Prostate gland (tissue), 2 donors: ENCODE measurements at regions not wholly inside any gene's neighbourhood (a gene's known extent, or its start where the extent isn't known, plus 50 kb on each side); places are given as distances from the start of the nearest gene placed in this dataset.
A peak's percentile ranks its signal among the peaks of the same experiment; 100 is the strongest.

Source experiments
- DNase-seq: peaks from one replicate; pipeline ENCODE4 v3.0.0-alpha.2; 2019; ENCODE audit warnings: low spot score
- H3K27ac ChIP-seq, 2 donors: fragments of 200-600 bp; sonication (generic); 2 replicates each; pipeline ENCODE4 v1.5.1; 2017 to 2019
- H3K27me3 ChIP-seq: fragments of 200-600 bp; sonication (generic); replicated peaks from 2 replicates; pipeline ENCODE4 v1.5.1; 2019; ENCODE audit not compliant: insufficient read depth
- H3K36me3 ChIP-seq, 2 donors: fragments of 200-600 bp; sonication (generic); 1 replicate in 1 of 2; 2 replicates in 1 of 2; pipeline versions ENCODE4 v1.5.1 to v1.8.1; 2017 to 2019
- H3K4me1 ChIP-seq: fragments of 200-600 bp; sonication (generic); replicated peaks from 2 replicates; pipeline ENCODE4 v1.5.1; 2019
- H3K4me3 ChIP-seq, 2 donors: fragments of 200-600 bp; sonication (generic); 2 replicates each; pipeline ENCODE4 v1.5.1; 2017 to 2019
- H3K9me3 ChIP-seq: fragments of 200-600 bp; sonication (generic); 2 replicates; pipeline ENCODE4 v1.5.1; 2017
- CTCF ChIP-seq, 4 experiments: fragments of 200-600 bp in 2 of 4; fragments of 450-650 bp in 2 of 4; sonication (generic) in 2 of 4; IDR thresholded peaks; 1 replicate in 3 of 4; 2 replicates in 1 of 4; pipeline ENCODE4 v1.5.1; 2016 to 2019; ENCODE audit warnings: antibody characterized with exemption in 4 of 4, mild to moderate bottlenecking in 2 of 4, moderate library complexity in 2 of 4
- POLR2A ChIP-seq: fragments of 450-650 bp; IDR thresholded peaks from one replicate; pipeline ENCODE4 v1.6.1; 2016; ENCODE audit warnings: antibody characterized with exemption, mild to moderate bottlenecking
- POLR2AphosphoS5 ChIP-seq: sonication (generic); formaldehyde crosslinking; IDR thresholded peaks from one replicate; pipeline ENCODE4 v1.6.1; 2017; ENCODE audit warnings: antibody characterized with exemption
- WGBS: methylation state at CpG from one replicate; pipeline ENCODE4 v1.1.5; 2018; 5-methylcytosine and 5-hydroxymethylcytosine counted together
- intact Hi-C: fragments of 100-400 bp; cut with DNase I; formaldehyde crosslinking; loops from one replicate; pipeline ENCODE4 v1.14.2; 2022

GRCh38 chrX:10095698-10096432 lies 60.9 kb upstream of the CLCN4 start:
- Histone ChIP-seq H3K9me3 (no peaks in the 10 kb centered on the region), H3K4me1 (no peaks in the 10 kb centered on the region), H3K27ac (no peak overlapping the region), H3K4me3 (no peak overlapping the region), H3K27me3 (no peaks in the 10 kb centered on the region), H3K36me3 (no peaks in the 10 kb centered on the region)
- no peak for DNase-seq
- TF ChIP-seq POLR2AphosphoS5: no peak
- no peak for TF ChIP-seq POLR2A
- WGBS: 85% methylated on average over 5 of the region's 5 CpGs
- intact Hi-C loops: no loop called here

DNA sequence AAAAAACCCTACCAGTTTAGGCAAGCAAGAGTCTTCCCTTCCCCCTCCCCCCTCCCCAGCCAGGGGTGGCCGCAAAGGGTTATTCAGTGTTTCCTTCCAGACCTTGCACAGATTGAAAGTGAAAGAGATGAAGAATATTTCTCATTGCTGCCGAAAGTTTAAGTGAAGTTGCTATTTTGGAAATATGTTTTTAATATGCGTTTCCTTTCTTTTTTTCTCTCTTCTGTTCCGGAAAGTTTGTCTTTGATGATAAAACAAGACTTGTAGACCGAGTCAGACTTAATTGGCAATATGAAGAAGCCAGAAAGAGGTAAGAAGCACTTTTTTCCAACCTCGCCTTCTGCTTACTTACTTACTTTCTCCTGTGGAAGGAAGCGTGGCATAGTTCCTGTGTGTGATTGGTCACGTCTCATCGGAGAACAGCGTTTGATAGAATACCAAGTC lies 58.5 kb upstream of the CLCN4 start:
- H3K4me3 ChIP-seq: no peak overlapping the region
- H3K27ac ChIP-seq: no peak overlapping the region
- intact Hi-C loops: no loop called here
- WGBS: 67% methylated on average over 10 of the region's 10 CpGs
- no peaks in the 10 kb centered on the region for H3K4me1 ChIP-seq
- no peak for TF ChIP-seq POLR2AphosphoS5
- TF ChIP-seq CTCF (IDR thresholded peaks at IDR 0.05): no peak
- TF ChIP-seq POLR2A: no peak
- no peaks in the 10 kb centered on the region for H3K36me3 ChIP-seq
- DNase-seq: no peak
- no peaks in the 10 kb centered on the region for H3K27me3 ChIP-seq
- H3K9me3 ChIP-seq: no peaks in the 10 kb centered on the region

DNA sequence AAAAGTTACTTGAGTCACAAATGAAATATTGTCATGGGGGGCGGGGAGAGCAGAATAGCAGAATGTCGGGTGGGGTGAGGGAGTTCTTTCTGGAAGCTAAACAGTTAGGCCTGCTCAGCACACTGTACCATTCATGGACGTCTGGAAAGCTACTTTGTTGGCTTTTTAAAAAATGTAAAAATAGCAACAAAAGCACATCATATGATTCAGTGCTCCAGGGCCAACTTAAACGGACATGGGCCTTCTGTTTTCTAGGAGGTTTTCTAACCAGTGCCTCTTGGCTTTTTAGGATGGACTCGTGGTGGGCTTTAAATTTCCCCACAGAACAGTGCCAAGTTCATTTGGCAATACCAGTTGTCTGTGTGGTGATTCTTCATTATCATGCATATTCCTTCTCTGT lies 57.4 kb upstream of the CLCN4 start:
- no peak for DNase-seq
- H3K4me3 ChIP-seq: no peak overlapping the region
- 49% methylated on average over 5 of the region's 5 CpGs for WGBS
- no peak for TF ChIP-seq POLR2AphosphoS5
- no peak for TF ChIP-seq POLR2A
- no peak for TF ChIP-seq CTCF (IDR thresholded peaks at IDR 0.05)
- H3K9me3 ChIP-seq: no peaks in the 10 kb centered on the region
- H3K27me3 ChIP-seq: no peaks in the 10 kb centered on the region
- intact Hi-C loops: no loop called here
- H3K27ac ChIP-seq: peak overlapping the region in 1 of 2 donors; percentile 11
- H3K4me1 ChIP-seq: no peaks in the 10 kb centered on the region
- H3K36me3 ChIP-seq: no peaks in the 10 kb centered on the region

GRCh38 chrX:10101269-10101668 lies 55.5 kb upstream of the CLCN4 start:
- H3K4me3 ChIP-seq: no peak overlapping the region
- no peaks in the 10 kb centered on the region for H3K9me3 ChIP-seq
- no peaks in the 10 kb centered on the region for H3K36me3 ChIP-seq
- TF ChIP-seq POLR2A (no peak), POLR2AphosphoS5 (peak; percentile 54)
- no peaks in the 10 kb centered on the region for H3K4me1 ChIP-seq
- intact Hi-C loops: no loop called here
- WGBS: 66% methylated on average over 5 of the region's 5 CpGs
- peak; percentile 36 for DNase-seq
- no peaks in the 10 kb centered on the region for H3K27me3 ChIP-seq
- H3K27ac ChIP-seq: no peak overlapping the region

DNA sequence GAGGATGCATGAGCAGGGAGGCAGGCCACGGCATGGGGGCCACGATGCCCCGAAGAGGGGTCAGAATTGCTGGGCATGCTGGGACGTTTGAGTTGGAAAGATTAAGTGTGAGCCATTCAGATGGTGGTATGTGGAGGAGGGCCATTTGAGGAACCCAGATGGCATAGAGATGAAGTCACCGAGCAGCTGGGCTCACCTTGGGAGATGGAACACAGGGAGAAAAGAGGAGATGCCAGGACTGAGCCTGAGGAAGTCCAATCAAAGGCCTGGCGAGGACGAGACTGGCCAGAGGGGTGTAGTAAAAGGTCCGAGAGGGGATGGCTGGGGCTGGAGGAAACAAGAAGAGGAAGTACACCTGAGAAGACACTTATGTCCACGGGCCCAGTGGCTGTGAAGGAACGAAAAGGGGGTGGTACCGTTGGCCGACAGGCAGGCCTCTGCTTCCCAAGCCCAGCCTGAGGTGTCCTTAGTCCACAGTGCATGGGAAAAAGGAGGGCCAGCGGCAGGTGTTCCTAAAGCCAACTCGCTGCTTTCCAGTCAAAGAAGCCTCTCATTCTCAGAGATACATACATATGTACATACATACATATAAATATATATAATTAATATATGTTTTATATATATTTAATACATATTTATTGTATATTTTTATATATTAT lies 54.6 kb upstream of the CLCN4 start:
- Histone ChIP-seq H3K4me1 (no peaks in the 10 kb centered on the region), H3K27ac (no peak overlapping the region)
- intact Hi-C loops: no loop called here

More for the DNA sequence above, 54.6 kb upstream of the CLCN4 start:
- H3K9me3 ChIP-seq: no peaks in the 10 kb centered on the region
- no peak overlapping the region for H3K4me3 ChIP-seq
- H3K27me3 ChIP-seq: no peaks in the 10 kb centered on the region
- 94% methylated on average over 14 of the region's 14 CpGs for WGBS
- DNase-seq: no peak
- no peaks in the 10 kb centered on the region for H3K36me3 ChIP-seq
- TF ChIP-seq POLR2AphosphoS5 (no peak), CTCF (IDR thresholded peaks at IDR 0.05) (no peak), POLR2A (no peak)
